GM12873 (cell line): ENCODE measurements at regions not wholly inside any gene's neighbourhood (a gene's known extent, or its start where the extent isn't known, plus 50 kb on each side); places are given as distances from the start of the nearest gene placed in this dataset.

Source experiments
- CTCF ChIP-seq: IDR thresholded peaks from 2 replicates; pipeline ENCODE4 v1.5.1; 2012; ENCODE audit warnings: low read depth, mild to moderate bottlenecking, moderate library complexity, low read length, control low read depth; ENCODE audit not compliant: insufficient read depth; ENCODE audit errors: missing control alignments

- TF ChIP-seq CTCF: no peak
Measured at GRCh38 chr12:69028941-69029729, 96.2 kb upstream of the CPM start.

- no peak for TF ChIP-seq CTCF
Measured at GRCh38 chr12:69030321-69030720, 97.3 kb upstream of the CPM start.

- no peak for TF ChIP-seq CTCF
Measured at GRCh38 chr12:69036533-69036932, 103.6 kb upstream of the CPM start.

- TF ChIP-seq CTCF: no peak
Measured at GRCh38 chr12:69036999-69037398, 104.0 kb upstream of the CPM start.

GRCh38 chr12:69039911-69040310, 106.9 kb upstream of the CPM start:
- TF ChIP-seq CTCF: no peak

- no peak for TF ChIP-seq CTCF
Measured at GRCh38 chr12:69042557-69042956, 109.6 kb upstream of the CPM start.

- no peak for TF ChIP-seq CTCF
Measured at GRCh38 chr12:69042970-69043369, 110.0 kb upstream of the CPM start.
